OCI-M2 (cell line): ENCODE measurements at regions not wholly inside any gene's neighbourhood (a gene's known extent, or its start where the extent isn't known, plus 50 kb on each side); places are given as distances from the start of the nearest gene placed in this dataset.
"Not testable (repeated sequence)": the region's sequence is repeated elsewhere in the genome, so short reads cannot be mapped to it uniquely, and the experiment has no call there.

ENCODE experiments used
- DNase-seq: peaks from one replicate; lab custom pipeline; 2025; ENCODE audit not compliant: unreplicated experiment; lab: John Stamatoyannopoulos, UW

DNA sequence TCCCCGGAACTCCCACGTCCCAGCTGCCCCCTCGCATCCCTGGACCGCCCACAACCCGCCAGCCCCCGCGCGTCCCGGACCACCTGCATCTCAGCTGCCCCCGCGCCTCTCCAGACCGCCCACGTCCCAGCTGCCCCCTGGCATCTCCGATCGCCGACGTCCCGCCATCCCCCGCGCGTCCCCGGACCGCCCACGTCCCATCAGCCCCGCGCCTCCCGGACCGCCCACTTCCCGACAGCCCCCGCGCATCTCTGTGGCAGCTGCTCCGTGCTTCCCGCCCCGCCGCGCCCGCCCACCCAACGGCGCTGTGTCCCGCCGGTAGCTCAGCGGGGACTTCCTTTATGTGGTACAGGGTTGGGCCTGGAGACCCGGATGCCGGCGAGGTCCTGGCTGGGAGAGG lies 955.8 kb downstream of the TMEM121 start:
- DNase-seq = not testable (repeated sequence)

DNA sequence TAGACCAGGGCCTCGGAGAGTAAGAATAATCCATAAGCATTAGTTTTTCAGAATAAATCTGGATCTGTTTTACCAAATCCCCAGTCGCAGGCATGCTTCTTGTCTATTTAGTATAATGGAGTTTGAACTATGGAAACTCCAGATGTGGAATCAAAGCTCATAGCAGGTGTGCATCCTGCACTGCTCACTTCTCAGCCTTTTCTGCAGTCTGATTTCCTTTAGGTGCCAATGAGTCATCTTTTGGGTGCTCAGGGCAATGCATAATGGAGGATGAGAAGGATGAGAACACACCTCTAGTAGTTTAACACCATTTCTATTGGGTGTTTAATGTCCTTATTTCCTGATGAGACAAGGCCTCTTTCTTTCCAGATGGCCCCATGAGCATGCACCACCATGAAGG lies 961.2 kb downstream of the TMEM121 start:
- no peak for DNase-seq

DNA sequence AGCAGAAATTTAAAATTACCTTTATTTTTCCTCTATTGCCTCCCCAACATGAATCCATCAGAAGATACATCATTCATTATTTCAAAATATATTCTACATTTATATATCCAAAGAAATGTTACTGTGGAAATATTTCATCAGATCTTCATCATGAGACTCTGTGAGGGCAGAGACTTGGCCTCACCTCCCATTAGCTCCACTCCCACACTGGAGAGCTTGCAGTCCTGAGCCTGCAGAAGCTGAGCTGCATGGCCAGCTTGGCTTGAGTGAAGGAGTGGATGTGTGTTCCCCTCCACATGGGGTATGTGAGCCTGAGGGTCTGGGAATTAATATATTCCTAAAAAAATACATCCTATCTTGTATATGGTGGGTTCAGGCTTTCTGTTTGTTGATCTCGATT lies 961.9 kb downstream of the TMEM121 start:
- DNase-seq = no peak

- DNase-seq = no peak
These were observed 962.9 kb downstream of the TMEM121 start for GRCh38 chr14:106489112-106489881.

DNA sequence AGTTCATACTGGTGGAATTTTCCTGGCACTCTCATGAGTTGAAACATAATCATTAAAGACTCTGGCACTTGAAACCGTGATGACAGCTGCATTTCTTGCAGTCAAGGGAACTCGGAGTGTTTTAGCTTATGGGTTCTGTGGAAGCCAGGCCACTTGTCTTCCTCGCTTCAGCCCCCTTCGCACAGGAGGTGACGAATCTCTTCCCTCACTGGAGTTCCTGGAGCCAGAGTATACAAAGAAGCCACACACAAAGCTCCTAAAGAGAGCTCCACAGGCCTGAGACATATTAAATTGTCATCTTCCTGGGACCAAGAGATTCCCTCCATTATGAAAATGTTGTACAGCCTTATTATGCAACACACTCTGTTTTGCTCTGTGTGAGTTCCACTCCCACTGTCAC lies 964.1 kb downstream of the TMEM121 start:
- no peak for DNase-seq

DNA sequence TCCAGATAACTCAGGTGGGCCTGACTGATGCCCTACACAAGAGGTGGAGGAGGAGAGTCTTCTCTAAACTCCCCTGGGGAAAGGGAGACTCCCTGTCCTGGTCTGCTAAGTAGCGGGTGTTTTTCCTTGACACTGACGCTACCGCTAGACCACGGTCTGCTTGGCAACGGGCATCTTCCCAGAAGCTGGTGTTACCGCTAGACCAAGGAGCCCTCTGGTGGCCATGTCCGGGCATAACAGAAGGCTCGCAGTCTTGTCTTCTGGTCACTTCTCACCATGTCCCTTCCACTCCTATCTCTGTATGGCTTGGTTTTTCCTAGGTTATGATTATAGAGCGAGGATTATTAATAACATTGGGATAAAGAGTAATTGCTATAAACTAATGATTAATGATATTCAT lies 965.5 kb downstream of the TMEM121 start:
- no peak for DNase-seq

- DNase-seq = no peak
These were observed 967.8 kb downstream of the TMEM121 start for GRCh38 chr14:106493962-106494823.

GRCh38 chr14:106500571-106500970 lies 974.2 kb downstream of the TMEM121 start:
- no peak for DNase-seq

DNA sequence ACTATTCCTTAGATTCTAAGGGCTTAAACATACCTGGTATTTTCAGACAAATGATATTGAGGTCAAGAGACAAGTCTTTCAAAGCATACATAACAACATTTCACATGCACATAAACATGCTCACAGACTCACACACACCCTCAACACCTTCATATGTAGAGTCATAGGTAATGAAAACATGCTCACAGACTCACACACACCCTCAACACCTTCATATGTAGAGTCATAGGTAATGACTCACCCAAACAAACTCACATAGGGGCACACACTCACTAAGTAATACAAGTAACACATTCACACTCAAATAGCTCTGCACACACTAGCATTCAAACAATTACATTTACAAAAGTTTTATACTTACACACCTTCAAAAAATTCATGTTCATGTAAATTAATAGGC lies 975.5 kb downstream of the TMEM121 start:
- no peak for DNase-seq

DNA sequence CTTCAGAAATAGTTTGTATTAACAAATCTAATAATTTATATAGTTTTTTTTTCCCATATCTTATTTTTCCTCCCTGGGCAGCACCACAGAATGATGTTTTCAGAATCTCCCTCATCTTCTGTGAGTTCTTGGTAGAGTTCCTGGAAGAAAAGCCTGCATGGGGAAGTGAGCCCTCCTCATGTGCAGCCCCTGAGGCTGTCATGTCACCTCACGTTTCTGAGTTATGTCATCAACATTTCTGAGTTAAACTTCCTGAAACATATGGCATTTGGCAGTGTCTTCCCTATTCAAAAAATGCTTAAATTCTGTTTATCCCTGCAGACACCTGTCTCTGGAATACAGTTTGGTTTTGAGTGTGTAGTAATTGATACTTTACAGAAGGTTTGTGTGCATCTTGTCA lies 979.0 kb downstream of the TMEM121 start:
- DNase-seq = no peak

DNA sequence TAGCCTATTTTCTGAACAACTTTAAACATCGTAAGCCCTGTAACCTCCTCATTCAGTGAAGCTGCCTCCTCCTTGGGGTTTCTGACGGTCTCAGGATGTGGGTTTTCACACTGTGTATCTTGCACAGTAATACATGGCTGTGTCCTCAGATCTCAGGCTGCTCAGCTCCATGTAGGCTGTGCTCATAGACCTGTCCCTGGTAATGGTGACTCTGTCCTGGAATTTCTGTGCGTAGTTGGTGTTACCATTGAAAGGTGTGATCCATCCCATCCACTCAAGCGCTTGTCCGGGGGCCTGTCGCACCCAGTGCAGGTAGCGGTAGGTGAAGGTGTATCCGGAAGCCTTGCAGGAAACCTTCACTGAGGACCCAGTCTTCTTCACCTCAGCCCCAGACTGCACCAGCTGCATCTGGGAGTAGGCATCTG lies 980.5 kb downstream of the TMEM121 start:
- no peak for DNase-seq

DNA sequence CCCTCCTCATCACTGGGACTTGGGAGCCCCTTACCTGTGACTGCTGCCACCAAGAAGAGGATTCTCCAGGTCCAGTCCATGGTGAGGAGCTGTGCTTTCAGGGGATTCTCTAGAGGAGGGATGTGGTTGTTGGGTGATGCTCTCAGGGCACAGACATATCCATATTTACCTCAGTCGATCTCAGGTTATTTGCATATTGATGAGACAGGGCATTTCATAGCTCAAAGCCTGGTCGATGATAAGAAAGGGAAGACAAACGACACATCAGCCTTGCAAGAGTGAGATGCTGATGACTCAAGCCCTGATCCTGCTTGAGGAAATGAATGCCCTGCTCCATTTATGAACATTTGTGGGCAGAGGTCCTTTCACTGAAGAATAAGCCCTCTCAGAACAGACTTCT lies 981.0 kb downstream of the TMEM121 start:
- no peak for DNase-seq

DNA sequence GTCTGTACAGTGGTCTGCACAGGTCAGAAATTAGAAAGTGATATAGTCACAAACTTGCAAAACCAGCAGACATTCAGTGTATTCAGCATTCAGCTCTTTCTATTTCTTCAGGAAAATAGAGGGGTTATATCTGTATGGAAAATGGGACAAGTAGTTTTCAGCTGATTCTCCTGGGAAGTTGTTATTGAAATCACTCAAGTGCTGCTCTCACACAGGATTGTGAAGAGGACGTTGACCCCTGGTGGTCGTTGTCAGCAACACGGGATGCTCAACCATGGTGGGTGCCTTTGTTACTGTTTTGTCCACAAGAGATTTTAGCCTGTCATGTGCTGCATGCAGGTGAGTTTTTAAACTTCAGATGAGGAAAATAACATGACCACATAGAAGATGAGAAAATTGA lies 981.8 kb downstream of the TMEM121 start:
- no peak for DNase-seq

DNA sequence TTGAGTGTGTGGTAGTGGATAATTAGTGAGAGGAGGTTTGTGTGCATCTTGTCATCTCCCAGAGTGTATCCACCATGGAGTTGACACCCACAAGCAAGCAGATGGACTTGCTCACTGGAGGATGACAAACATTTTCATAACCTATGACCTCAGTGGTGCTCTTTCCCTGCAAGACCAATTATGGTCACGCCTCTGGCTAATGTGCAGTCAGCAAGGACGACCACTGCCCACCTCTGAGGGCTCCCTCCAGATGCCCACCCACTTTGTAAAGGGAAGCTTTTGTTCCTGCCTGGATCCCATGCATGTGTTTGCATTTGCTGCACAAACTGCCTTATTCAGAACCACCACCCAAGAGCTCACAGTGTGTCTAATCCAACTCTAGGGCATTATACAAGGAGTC lies 982.8 kb downstream of the TMEM121 start:
- no peak for DNase-seq

- no peak for DNase-seq
These were observed 983.4 kb downstream of the TMEM121 start for GRCh38 chr14:106509807-106510206.

DNA sequence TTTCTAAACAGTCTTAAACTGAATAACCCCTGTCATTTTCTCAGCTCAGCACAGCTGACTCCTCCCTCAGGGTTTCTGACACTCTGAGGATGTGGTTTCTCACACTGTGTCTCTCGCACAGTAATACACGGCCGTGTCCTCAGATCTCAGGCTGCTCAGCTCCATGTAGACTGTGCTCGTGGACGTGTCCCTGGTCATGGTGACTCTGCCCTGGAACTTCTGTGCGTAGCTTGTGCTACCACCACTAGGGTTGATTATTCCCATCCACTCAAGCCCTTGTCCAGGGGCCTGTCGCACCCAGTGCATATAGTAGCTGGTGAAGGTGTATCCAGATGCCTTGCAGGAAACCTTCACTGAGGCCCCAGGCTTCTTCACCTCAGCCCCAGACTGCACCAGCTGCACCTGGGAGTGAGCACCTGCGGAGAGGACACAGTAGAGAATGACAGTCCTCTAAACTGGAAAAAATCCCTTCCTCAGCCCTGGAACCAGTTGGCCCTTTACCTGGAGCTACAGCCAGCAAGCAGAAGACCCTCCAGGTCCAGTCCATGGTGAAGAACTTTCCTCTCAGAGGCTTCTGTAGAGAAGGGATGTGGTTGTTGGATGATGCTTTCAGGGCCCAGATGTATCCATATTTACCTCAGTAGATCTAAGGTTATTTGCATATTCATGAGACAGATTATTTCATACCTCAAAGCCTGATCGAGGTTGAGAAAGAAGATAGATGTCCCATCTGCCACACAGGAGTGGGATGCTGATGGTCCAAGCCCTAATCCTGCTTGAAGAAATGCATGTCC lies 984.8 kb downstream of the TMEM121 start:
- DNase-seq = no peak

DNA sequence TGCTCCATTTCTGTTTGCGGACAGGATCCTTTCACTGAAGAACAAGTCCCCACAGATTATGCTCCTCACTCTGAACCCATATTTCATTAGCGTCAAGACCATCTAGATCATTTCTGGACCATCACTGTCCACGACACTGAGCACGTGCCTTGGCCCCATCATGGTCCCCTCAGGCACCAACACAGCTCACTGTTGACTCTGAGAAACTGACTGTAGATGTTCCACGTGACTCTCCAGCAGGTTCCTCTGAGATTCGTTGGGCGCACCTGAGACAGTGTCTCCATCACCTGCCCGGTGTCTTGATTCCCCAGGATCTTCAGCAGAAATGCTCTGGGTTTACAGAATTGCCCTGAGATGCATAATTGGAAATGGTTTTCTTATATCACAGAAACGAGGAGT lies 985.4 kb downstream of the TMEM121 start:
- DNase-seq = no peak

GRCh38 chr14:106513302-106513701 lies 986.9 kb downstream of the TMEM121 start:
- DNase-seq = no peak

DNA sequence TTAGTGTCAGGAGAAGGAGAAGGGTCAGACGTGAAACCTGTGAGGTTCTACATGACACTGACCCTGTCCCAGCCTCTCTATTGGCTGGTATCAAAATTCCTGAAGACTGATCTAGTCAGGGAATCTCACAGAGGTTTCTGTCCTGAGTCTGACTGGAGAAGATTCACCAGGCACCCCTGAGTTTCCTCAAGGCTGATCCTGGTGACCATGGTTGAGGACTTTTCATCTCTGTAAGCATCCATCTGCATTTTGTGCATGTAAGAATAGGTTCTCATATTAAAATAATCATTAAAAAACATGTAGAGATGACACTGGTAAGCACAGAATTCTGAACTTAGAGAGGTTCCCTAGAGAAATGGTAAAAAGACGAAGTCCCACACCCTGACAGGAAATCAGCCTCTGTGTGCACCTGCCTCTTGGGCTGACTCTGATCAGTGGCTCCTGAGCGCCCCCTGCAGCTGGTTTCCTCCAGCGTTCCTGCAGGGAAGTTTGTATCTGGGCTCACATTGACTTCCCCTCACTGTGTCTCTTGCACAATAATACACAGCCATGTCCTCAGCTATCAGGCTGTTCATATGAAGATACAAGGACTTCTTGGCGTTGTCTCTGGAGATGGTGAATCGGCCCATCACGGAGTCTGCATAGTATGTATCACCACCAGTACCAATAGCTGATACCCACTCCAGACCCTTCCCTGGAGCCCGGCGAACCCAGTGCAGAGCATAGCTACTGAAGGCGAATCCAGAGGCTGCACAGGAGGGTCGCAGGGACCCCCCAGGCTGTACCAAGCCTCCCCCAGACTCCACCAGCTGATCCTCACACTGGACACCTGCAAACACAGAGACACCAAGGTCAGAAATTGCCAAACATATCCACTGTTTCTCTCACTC lies 991.9 kb downstream of the TMEM121 start:
- no peak for DNase-seq

GRCh38 chr14:106522118-106522517 lies 995.7 kb downstream of the TMEM121 start:
- DNase-seq = not testable (repeated sequence)

DNA sequence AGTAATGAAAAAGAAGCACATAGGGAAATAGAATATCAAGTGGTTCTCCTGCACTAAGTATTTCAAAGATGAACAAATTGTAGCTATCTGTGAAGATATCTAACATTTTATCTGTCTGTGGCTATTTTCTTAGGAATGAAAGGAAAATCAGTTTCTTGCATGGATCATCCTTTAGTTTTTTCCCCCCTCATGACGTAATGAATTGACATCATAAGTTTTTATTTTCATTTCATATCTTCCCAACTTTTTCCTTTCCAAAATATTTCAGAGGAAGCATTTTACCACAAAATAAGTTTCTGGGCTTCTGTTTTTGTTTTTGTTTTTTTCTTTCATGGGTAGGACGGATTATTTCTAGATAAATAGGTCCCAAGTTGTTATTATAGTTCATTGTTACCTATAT lies 996.6 kb downstream of the TMEM121 start:
- no peak for DNase-seq
